ENCODE measurements at regions not wholly inside any gene's neighbourhood (a gene's known extent, or its start where the extent isn't known, plus 50 kb on each side); places are given as distances from the start of the nearest gene placed in this dataset.

GRCh38 chr17:53033297-53033696 is 789.4 kb upstream of the KIF2B start:
- no peak for TF ChIP-seq POLR2A (IDR thresholded peaks at IDR 0.05)
- TF ChIP-seq EP300 (IDR thresholded peaks at IDR 0.05): no peak
- TF ChIP-seq CTCF (IDR thresholded peaks at IDR 0.05): no peak
- peak in 1 of 2 donors; percentile 1 for DNase-seq
- Histone ChIP-seq H3K4me3 (no peak overlapping the region), H3K4me1 (no peaks in the 10 kb centered on the region), H3K36me3 (no peaks in the 10 kb centered on the region), H3K27me3 (no peaks in the 10 kb centered on the region), H3K27ac (no peak overlapping the region), H3K9me3 (peaks cover 0 to 4% (median 0%) of the 10 kb centered on the region in 4 donors)
- intact Hi-C loops (cut with DNase I; ENCODE audit: low total_unique reads): no loop called here

- DNase-seq: peak in 1 of 2 donors; percentile 90
- TF ChIP-seq CTCF (IDR thresholded peaks at IDR 0.05) (peak in 4 of 7 experiments; percentile 7 to 62 (median 36)), POLR2AphosphoS5 (IDR thresholded peaks at IDR 0.05) (no peak), POLR2A (IDR thresholded peaks at IDR 0.05) (no peak), EP300 (IDR thresholded peaks at IDR 0.05) (no peak)
- Histone ChIP-seq H3K36me3 (no peaks in the 10 kb centered on the region), H3K27me3 (no peaks in the 10 kb centered on the region), H3K4me3 (no peak overlapping the region), H3K4me1 (no peaks in the 10 kb centered on the region), H3K27ac (no peak overlapping the region), H3K9me3 (peaks cover 0 to 4% (median 0%) of the 10 kb centered on the region in 4 donors)
- WGBS, 5 donors: 6 to 19% (median 11%) methylated on average over 3 of the region's 3 CpGs
- intact Hi-C loops (cut with DNase I; ENCODE audit: low total_unique reads): no loop called here
Measured at GRCh38 chr17:53032861-53033271, 789.9 kb upstream of the KIF2B start.

GRCh38 chr17:53017227-53017626 is 805.5 kb upstream of the KIF2B start:
- H3K9me3 ChIP-seq: peaks cover 0 to 14% (median 8%) of the 10 kb centered on the region in 4 donors
- intact Hi-C loops (cut with DNase I; ENCODE audit: low total_unique reads): no loop called here
- no peak for TF ChIP-seq POLR2AphosphoS5 (IDR thresholded peaks at IDR 0.05)
- TF ChIP-seq POLR2A (IDR thresholded peaks at IDR 0.05): no peak
- no peak for TF ChIP-seq CTCF (IDR thresholded peaks at IDR 0.05)
- TF ChIP-seq EP300 (IDR thresholded peaks at IDR 0.05): no peak
- H3K36me3 ChIP-seq: no peaks in the 10 kb centered on the region
- no peak for DNase-seq
- H3K27ac ChIP-seq: no peak overlapping the region
- H3K27me3 ChIP-seq: no peaks in the 10 kb centered on the region
- no peaks in the 10 kb centered on the region for H3K4me1 ChIP-seq
- no peak overlapping the region for H3K4me3 ChIP-seq

GRCh38 chr17:53016085-53016484 is 806.6 kb upstream of the KIF2B start:
- Histone ChIP-seq H3K27ac (no peak overlapping the region), H3K4me1 (no peaks in the 10 kb centered on the region), H3K9me3 (peaks cover 0 to 14% (median 8%) of the 10 kb centered on the region in 4 donors), H3K27me3 (no peaks in the 10 kb centered on the region), H3K4me3 (no peak overlapping the region), H3K36me3 (no peaks in the 10 kb centered on the region)
- intact Hi-C loops (cut with DNase I; ENCODE audit: low total_unique reads): no loop called here
- no peak for TF ChIP-seq POLR2AphosphoS5 (IDR thresholded peaks at IDR 0.05)
- TF ChIP-seq EP300 (IDR thresholded peaks at IDR 0.05): no peak
- TF ChIP-seq CTCF (IDR thresholded peaks at IDR 0.05): no peak
- no peak for TF ChIP-seq POLR2A (IDR thresholded peaks at IDR 0.05)
- no peak for DNase-seq

All from stomach (tissue), 8 donors.